Medulla oblongata (tissue), 1 donor: ENCODE measurements at regions not wholly inside any gene's neighbourhood (a gene's known extent, or its start where the extent isn't known, plus 50 kb on each side); places are given as distances from the start of the nearest gene placed in this dataset.
"Not testable (repeated sequence)": the region's sequence is repeated elsewhere in the genome, so short reads cannot be mapped to it uniquely, and the experiment has no call there.

Experiments used
- DNase-seq: peaks from one replicate; pipeline ENCODE4 v3.0.0-alpha.2; 2015; ENCODE audit errors: extremely low spot score

DNA sequence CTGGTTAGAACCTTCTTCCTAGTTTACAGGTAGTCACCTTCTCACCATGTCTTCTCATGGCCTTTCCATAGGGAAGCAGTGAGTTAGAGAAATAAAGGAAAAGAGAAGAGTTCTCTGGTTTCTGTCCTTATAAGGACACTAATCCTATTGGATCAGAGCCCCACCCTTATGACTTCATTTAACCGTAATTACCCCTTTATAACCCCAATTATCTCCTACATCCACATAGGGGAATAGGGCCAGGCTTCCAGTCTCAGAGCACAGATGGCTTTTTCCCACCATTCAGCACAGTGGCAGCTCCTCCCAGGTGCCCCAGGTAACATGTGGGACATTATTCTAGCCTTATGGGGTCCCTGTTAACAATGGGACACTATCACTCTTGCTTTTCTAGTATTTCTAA lies 602.9 kb downstream of the RPIA start:
- not testable (repeated sequence) for DNase-seq

- DNase-seq: not testable (repeated sequence)
These were observed 605.4 kb downstream of the RPIA start for GRCh38 chr2:89296820-89297398.

DNA sequence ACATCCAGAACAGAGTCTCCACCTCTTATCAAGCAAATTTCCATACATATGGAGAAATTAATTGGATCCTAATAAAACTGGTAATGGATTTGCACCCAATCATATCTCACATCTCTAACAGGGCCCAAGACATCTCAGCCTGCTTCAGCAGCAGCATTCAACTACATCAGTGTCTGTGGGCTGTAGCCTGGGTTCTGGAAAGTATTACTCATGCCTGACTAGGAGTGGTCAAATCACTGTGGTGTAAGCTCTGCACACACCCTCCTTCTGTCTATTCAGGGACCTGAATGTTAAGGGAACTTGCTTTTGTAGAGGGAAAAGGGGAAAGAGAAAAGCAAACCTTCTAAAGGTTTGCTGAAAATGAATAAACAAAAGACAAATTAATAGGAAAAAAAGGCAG lies 607.7 kb downstream of the RPIA start:
- DNase-seq: not testable (repeated sequence)

- DNase-seq: not testable (repeated sequence)
These were observed 614.1 kb downstream of the RPIA start for GRCh38 chr2:89305623-89306022.

DNA sequence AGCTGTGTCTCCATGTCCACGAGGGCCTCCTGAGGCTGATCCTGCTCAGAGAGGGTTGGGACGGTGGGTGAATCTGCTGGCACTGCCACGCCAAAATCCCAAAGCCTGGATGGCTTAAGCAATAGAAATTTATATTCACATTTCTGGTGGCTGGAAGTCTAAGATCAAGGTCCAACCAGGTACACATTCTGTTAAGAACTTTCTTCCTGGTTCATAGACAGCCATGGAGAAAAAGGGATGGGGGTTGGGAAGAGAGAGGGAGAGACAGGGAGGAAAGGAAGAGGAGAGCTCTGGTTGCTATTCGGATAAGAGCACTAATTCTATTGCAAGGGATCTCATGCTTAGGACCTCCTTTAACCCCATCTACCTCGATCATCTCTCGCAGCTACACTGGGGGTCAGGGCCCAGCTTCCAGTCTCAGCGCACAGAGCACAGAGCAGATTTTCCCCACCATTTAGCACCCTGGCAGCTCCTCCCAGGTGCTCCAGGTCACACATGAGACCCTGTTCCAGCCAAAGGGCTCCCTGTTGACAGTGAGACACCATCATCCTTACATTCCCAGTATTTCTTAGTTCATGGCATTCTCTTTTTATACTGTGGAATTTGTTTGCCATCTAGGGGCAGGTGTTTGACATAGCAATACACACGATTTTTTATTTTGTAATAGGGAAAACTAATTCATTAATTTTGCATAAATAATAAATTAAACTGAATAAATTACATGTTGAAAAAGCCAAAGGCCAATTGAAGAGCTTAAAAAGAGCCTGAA lies 615.6 kb downstream of the RPIA start:
- not testable (repeated sequence) for DNase-seq

GRCh38 chr2:89318990-89319389 lies 627.5 kb downstream of the RPIA start:
- DNase-seq: not testable (repeated sequence)

GRCh38 chr2:89325894-89326293 lies 634.4 kb downstream of the RPIA start:
- DNase-seq: not testable (repeated sequence)

GRCh38 chr2:89326455-89326854 lies 635.0 kb downstream of the RPIA start:
- DNase-seq: peak; percentile 23

GRCh38 chr2:89328790-89329189 lies 637.3 kb downstream of the RPIA start:
- not testable (repeated sequence) for DNase-seq
